ENCODE measurements at regions not wholly inside any gene's neighbourhood (a gene's known extent, or its start where the extent isn't known, plus 50 kb on each side); places are given as distances from the start of the nearest gene placed in this dataset.
A peak's percentile ranks its signal among the peaks of the same experiment; 100 is the strongest.

DNA sequence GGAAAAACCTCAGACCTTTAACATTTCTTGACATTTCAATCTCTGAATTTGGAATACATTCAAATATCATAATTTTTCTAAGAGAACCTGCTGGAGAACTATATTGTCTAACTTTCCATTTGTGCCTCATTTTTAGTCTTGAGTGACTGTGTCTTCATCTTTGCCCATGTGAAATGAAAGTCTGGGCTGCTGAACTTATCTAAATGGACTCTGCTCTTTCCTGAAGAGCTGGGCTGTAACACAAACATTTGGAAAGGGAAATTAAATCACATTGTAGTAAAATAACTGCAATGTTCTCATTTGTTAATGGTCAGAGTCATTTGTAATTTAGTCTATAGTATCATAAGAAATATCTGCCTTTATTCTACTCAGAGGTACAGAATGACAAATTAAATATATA is 373.1 kb downstream of the LRIG3 start:
- DNase-seq (ENCODE audit: insufficient read length, low spot score) (no peak), FAIRE-seq (no peak)

DNA sequence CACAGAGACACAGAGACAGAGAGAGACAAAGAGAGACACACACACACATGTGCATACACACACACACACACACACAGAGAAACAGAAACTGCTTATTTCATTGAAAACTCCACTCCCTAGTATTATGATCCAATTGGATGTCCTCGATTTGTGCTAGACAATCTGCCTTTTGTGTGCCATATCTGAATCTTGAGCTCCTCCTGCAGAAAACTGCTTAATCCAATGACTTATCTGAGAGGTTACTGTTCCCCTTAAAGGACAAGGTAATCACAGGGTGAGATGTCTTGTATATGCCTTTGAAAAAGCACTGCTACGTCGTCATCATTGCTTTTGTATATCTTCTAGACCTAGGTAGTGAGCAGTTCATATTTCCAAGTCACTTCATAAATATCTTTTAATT is 371.5 kb downstream of the LRIG3 start:
- FAIRE-seq (no peak), DNase-seq (ENCODE audit: insufficient read length, low spot score) (no peak)

DNA sequence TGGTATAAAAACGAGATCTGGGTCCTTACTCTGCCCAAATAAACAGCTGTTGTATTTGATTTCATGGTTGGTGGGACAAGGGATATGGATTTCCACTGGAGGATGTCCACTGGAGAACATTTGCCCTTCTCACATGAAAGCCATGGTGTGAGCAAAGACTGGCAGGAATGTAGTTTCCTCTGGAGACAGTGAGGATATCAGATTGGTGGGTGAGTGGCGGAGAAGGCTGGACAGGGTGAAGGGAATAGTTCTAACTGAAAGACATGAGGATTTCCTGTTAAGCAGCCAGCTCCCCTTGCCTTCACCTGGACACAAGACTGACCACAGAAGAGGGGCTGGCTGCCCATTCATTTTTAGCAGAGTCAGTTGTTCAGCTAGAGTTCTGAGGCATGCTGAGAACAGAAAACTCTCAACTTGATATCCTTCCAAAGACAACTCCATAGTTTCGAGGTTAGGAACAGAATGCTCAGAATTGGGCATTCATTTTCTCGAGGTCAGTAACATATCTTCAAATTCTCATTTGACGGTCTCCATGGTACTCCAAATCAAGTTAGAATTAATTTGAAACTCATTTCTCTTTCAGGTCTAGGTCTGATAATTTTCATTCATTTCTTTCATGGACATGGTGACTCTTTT is 365.7 kb downstream of the LRIG3 start:
- no peak for FAIRE-seq
- no peak for DNase-seq (ENCODE audit: insufficient read length, low spot score)

DNA sequence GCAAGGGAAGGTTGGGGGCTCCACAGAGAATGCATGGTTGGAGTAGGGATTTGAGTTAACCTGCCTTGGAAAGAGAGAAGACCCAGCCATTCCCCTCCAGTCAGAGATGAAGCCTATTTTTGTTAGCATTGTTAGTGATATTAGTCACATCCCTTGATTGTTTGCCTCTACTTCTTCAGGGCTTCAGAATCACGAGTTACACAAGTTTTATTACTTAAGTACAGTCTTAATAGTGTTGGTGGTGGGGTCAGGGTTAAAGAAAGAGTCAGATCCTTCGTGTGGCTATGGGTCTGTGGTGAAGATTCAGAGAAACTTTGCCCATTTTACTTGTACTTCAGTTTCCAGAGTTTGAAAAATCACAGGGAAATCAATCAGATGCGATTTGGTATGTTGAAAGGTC is 363.1 kb downstream of the LRIG3 start:
- FAIRE-seq = no peak
- no peak for DNase-seq (ENCODE audit: insufficient read length, low spot score)

DNA sequence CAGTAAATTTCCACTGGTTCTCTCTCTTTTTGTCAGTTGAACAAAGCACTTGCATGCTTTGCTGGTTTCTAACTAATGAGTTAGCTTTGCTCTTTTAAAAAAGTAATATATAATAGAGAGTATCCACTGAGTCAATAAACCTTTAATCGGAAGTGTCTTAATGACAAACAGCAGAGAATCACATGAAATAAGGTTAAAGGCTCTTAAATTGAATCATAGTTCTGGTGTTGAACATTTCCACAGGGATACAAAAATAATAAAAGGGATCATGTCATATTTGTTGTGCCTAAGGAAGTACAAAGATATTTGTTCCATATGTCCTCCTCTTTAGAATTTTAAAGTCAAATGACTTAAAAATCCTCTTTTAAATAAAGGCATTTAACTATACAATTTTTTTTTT is 362.6 kb downstream of the LRIG3 start:
- DNase-seq (ENCODE audit: insufficient read length, low spot score) = no peak
- no peak for FAIRE-seq

DNA sequence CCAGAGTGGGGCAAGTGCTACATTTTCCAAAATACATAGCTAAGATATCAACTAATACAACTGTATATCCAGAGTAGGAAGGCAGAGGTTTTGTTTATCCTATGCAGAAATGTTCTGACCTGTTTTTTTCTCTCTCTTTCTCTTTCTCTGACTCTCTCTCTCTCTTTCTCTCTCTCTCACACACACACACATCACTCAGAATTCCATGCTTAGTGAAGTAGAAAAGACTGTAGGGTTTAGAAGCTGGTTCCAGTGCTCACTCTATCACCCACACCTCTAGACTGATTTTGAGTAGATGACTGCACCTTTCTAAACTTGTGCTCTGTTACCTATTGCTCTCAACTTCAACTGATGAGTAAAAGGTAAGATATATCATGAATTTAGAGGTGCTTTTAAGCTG is 356.7 kb downstream of the LRIG3 start:
- DNase-seq (ENCODE audit: insufficient read length, low spot score) (no peak), FAIRE-seq (no peak)

DNA sequence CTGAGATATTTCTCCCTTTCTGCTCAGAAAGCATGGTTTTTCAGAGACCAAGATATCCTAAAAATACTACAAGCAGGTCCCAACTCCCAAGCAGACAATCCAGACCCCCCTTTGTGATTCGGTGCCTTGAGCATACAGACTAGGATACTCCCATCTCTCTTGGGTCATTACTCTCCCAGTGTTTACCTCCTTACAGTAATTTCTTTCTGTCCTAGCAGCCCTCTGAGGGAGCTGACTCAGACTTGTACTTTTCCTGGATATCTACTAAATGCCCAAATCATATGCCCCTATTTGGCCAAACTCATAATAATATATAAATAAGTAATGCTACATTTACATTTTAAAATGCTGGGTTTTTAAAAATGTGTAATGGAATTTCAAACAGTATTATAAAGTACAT is 355.6 kb downstream of the LRIG3 start:
- FAIRE-seq (no peak), DNase-seq (ENCODE audit: insufficient read length, low spot score) (no peak)

DNA sequence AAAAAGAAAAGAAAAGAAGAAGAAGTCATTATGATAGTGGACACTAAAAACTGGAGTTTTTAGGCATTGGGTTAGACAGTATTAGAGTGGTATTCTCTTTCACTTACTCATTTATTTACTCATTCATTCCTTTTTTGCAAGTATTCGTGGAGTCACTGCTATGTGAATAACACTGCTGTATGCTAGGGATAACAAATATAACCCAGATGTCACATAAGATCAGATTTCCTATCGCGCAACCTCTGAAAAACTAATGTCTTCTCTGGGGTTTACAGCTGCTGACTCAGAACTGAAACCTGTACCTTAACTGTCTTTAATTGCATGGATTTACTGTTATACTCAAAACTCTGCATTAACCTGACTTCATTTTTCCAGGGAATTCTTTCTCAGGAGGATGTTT is 353.7 kb downstream of the LRIG3 start:
- FAIRE-seq (no peak), DNase-seq (ENCODE audit: insufficient read length, low spot score) (peak; percentile 21)

DNA sequence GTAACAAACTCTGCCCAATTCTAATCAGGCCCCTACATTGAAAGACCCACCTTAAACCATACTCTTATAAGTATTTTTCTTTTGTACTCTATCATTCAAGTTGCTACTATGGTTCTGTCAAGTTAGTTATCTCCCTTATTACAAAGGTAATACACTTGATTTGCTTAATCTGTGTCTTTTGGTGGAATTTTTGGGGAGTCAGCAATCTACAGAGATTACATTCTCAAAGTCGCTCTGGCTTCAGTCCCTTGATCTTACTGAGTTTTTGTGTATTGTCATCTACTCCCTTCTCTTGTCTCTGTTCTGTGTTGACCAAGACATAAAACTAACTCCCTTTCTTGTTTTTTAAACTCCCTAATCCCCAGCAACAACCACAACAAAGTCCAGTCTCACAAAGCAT is 353.1 kb downstream of the LRIG3 start:
- DNase-seq (ENCODE audit: insufficient read length, low spot score) (no peak), FAIRE-seq (no peak)

DNA sequence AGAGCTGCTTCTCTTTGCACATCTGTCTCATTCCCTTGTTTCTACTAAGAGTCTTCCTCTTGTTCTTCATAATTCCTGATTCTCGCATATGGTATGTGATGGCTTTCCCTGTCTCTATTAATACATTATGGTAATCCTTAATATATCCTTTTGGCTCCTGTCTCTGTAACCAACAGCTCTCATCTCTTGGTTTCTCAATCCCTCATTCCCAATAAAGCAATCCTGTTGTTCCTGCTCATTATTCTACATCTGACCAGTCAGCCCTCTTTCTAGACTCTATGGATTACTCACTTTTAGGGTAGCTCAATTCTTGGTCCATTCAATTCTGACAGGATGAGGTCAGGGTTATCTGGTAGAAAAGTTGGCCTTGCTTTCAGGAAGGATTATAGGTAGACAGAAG is 349.9 kb downstream of the LRIG3 start:
- DNase-seq (ENCODE audit: insufficient read length, low spot score) (no peak), FAIRE-seq (no peak)

DNA sequence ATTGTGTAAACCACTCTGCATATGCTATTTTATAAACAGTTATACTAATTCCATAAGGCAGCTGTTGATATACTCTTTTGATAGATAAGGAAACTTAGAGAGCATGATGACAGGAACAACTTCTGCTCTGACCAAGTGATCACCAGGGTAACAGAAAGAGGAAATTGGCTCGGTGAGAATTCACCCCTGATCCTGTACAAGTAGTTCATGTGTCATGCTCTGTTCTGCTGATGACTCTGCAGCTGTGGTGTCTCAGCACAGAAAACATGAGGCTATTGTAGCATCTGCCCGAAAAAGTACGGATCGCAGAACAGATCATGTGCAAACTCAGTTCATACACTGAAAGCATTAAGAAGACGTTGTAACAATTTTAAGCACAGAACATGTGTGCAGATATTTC is 345.0 kb downstream of the LRIG3 start:
- DNase-seq (ENCODE audit: insufficient read length, low spot score) = no peak
- peak; percentile 52 for FAIRE-seq

DNA sequence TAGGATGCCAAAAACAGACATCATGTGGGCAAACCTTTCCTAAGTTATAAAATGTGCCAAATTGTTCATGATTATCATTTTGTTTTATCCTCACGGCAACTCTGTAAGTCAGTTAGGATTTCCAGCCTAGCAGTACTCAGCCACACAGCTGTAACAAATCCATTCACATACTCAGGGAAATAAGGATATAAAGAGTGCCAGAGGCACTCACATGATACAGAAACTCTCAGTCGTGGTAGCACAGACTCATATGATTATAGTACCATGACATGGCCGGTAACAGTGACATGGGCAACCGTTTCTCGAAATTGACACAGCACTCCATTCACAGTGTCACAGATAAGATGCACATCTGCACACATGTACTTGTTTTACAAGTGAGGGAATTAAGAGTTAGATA is 344.2 kb downstream of the LRIG3 start:
- FAIRE-seq (no peak), DNase-seq (ENCODE audit: insufficient read length, low spot score) (no peak)

DNA sequence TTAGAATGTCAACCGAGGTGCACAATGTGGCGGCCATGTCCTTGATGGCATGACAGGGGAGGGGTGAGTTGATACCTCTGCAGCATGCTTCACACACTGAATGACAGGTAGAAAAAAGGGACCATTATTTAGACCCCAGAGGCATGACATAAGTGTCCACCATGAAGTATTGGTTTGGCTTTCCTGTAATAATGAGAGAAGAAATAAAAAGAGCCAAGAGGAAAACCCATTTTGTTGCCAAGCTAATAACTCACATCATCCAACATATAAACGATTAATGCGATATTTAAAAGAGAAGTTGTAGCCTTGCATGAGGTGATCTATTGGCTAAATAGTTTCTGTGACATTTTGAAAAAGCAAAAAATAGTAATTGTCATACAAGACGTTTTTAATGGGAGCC is 343.4 kb downstream of the LRIG3 start:
- FAIRE-seq (no peak), DNase-seq (ENCODE audit: insufficient read length, low spot score) (no peak)

DNA sequence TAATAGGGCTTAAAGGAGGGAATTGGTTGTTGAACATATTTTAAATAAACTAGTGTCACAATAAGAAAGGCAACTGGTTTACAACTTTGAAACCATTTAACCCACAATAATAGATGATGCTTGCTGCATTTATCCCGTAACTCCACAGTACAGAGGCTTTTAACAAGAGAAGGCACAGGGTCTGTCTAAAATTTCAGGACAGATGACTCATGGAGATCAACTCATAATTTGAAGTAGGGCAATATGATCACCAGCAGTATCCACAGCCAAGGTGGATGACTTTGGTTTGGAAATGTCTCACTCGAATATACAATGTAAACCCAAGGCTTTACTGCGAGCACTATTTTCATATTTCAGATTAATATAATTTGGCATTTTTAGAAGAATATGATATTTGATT is 340.2 kb downstream of the LRIG3 start:
- DNase-seq (ENCODE audit: insufficient read length, low spot score) (no peak), FAIRE-seq (no peak)

DNA sequence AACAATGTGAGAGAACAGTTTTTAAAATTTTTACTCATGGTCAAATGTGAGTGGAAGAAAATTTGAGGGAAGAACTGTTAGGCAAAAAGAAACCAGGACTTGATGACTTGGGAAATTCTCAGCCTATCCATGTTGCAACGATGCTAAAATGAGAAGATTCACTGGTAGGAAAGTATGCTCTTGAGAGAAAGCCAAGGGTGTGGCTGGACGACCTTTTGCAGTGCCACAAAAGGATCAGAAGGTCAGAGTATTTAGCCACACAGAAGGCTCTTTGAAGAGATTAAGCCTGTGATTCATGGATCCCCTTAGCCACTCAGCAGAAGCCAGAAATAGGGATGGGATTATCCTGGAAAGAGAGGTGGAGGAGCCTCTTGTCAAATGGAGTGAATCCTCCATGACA is 336.8 kb downstream of the LRIG3 start:
- FAIRE-seq (no peak), DNase-seq (ENCODE audit: insufficient read length, low spot score) (no peak)

DNA sequence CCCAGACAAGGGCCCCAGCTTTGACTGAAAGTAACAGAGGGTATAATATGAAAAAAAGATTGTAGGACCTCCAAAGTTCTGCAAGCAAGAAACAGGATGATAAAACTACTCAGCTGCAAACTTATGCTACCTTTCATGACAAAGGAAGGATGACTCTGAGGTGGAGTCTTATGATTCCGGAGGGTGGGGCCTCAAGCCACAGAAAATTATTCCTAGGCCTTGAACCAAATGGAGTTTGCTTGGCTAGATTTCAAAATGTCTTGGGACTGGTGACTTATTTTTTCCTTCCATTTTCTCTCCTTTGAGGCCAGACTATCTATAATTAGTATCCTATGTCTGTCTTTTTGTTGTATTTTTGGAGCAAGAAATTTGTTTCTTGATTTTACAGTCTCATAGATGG is 336.4 kb downstream of the LRIG3 start:
- no peak for FAIRE-seq
- no peak for DNase-seq (ENCODE audit: insufficient read length, low spot score)

DNA sequence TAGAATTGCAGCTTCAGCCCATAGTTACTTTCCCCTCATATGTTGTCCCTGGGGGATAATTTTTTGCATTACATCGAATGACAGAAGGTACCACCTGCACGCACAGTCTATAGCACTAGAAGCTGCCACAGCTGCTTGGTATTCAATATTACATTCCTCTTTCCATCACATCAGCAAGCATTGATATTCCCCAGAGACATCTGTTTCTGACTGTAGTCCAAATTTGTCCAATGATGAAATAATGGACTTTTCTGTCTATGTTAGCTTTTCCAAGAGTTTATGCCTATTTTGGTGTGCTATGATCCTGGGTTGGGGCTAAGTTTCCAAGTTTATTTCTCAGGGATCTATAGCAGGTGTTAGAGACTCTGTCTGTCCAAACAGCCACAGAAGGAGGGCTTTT is 335.4 kb downstream of the LRIG3 start:
- FAIRE-seq = no peak
- DNase-seq (ENCODE audit: insufficient read length, low spot score) = no peak

DNA sequence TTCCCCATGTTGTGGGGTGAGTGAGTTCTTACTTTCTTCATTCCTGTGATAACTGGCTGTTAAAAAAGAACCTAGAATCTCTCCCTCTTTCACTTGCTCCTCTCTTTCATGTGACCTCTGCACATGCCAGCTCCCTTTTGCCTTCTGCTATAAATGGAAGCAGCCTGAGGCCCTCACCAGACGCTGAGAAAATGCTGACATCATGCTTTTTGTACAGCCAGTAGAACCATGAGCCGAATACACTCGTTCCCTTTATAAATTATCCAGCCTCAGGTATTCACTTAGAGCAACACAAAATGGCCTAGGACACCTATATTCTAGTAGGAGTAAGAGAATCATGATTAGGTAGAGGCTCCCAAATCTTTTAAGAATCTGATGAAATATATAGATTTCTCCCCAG is 333.5 kb downstream of the LRIG3 start:
- FAIRE-seq (no peak), DNase-seq (ENCODE audit: insufficient read length, low spot score) (no peak)

DNA sequence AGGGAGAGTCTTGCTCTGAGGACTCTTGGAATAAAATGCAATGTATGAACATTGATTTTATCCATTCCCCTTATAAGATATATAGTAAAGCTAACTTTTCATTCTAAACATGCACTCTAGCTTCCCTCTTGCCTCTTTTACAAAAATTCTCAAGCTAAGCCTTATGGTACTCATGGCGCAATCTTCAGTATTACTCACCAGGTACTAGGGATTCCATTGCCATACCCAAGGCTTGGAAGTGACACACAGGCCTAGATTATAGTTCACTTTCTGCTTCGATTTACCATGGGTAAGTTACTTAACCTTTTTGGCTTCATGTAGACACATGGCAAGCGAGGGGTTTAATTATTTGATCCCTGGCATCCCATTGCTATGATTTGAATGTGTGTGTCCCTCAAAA is 331.5 kb downstream of the LRIG3 start:
- FAIRE-seq (no peak), DNase-seq (ENCODE audit: insufficient read length, low spot score) (no peak)

DNA sequence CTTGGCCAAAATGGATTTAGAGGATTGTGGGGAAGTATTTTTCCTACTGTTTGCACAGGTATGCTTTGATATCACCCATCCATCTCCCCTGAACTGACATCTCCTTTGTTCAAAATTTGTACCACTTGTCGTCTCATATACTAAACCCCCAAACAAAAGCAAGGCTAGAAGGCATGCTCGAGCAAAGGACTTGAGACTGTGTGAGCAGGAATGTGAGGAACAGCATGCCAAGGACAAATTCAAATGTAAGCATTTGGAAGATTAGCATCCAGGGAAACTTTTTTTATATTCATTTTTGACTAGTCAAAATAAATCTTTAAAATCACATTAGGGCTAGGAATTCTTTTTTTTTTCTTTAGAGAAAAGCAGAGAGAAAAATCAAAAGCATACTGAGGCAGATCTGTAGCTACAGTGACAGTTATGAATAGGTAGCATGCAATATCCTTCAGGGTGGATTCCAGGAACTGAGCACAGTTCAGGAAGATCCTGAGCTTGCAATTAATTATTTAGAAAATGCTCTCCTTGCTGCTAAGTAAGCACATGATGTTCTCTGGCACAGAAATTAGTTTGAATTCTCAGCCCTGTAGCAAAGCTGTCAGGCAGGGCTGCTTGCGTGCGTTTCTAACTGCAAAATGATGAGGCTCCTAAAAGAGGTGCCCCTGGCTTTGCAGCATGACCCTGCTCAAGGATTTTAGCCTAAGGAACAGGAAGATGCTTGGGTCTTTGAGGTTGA is 327.7 kb downstream of the LRIG3 start:
- FAIRE-seq (no peak), DNase-seq (ENCODE audit: insufficient read length, low spot score) (no peak)

DNA sequence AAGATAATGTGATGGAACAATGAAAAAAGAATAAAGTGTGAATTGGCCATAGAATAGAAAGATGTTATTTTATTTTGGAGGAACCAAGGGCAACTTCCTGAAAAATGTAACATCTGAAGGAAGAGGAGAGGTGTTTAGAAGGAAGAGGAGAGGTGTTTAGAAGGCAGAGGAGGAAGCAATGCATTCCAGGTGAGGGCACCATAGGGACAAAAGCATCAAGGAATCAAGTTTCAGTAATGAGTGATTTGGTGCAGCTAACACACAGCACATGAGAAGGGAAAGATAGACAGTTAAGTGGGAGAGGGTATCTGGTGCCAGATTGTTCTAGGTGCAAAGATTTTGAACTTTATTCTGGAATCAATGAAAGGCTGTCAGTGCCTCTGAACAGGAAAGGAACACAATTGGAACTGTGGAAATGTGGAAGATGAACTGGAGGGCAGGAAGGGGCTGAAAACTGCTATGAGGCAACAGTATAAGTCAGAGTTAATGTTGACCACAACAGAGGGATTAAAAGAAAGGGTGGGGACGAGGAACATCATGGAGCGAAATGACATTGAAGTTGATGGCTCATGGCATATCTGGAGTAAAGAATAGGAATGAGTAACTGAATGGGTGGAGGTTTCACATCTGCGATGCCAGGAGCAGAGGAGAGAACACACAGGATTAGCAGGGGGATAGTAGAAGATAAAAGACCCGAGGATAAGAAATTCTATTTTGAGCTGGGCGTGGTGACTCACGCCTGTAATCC is 326.6 kb downstream of the LRIG3 start:
- no peak for FAIRE-seq
- no peak for DNase-seq (ENCODE audit: insufficient read length, low spot score)

DNA sequence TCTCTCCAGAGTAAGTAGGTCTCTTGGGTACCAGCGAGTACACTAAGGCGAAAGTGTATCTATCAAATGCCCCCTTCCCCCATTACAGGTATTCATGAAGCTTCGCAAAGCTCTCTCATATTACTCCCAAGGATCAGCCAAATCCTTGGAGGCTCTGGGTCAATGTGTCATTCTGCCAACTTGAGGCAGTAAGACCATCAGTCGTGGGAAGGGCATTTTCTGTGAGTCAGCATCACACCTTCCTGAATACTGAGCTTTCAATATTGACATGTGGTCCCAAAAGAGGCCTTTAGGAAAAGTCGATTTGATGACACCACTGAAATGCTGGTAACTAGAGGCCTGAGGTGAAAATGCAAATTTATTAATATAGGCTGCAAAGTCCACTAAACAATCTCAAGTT is 323.9 kb downstream of the LRIG3 start:
- no peak for DNase-seq (ENCODE audit: insufficient read length, low spot score)
- no peak for FAIRE-seq

All from HTR-8/SVneo (cell line).